Central memory CD8-positive, alpha-beta T cell (primary cell): ENCODE measurements at regions not wholly inside any gene's neighbourhood (a gene's known extent, or its start where the extent isn't known, plus 50 kb on each side); places are given as distances from the start of the nearest gene placed in this dataset.

Source experiments
- ATAC-seq: fragments of 150-1000 bp; cut with Tn5 transposase; replicated peaks from 2 replicates; pipeline ENCODE4 v1.10.0; 2022; ENCODE audit warnings: mild to moderate bottlenecking, moderate FRiP score, moderate number of reproducible peaks; ENCODE audit not compliant: poor library complexity, severe bottlenecking; ENCODE audit errors: extremely low read depth
- DNase-seq, 2 donors: peaks; one replicate each; pipeline ENCODE4 v3.0.0; 2021; ENCODE audit warnings: low spot score in 2 of 2
- H3K27ac Mint-ChIP-seq: one replicate; pipeline ENCODE4 v1.8.0; 2022; ENCODE audit warnings: low read depth, mild to moderate bottlenecking, moderate library complexity, mixed read lengths
- H3K27me3 Mint-ChIP-seq: one replicate; pipeline ENCODE4 v1.8.0; 2022; ENCODE audit warnings: mixed read lengths
- H3K36me3 Mint-ChIP-seq: one replicate; pipeline ENCODE4 v1.8.0; 2022; ENCODE audit warnings: mild to moderate bottlenecking, moderate library complexity, mixed read lengths; ENCODE audit not compliant: insufficient read depth
- H3K4me1 Mint-ChIP-seq: one replicate; pipeline ENCODE4 v1.8.0; 2022; ENCODE audit warnings: mixed read lengths
- H3K4me3 Mint-ChIP-seq: one replicate; pipeline ENCODE4 v1.8.0; 2022; ENCODE audit warnings: mild to moderate bottlenecking, moderate library complexity, mixed read lengths
- H3K9me3 Mint-ChIP-seq: one replicate; pipeline ENCODE4 v1.8.0; 2022; ENCODE audit warnings: mixed read lengths

- Mint-ChIP-seq H3K27me3 (peaks cover 13% of the 10 kb centered on the region), H3K36me3 (peaks cover 1% of the 10 kb centered on the region), H3K9me3 (no peaks in the 10 kb centered on the region), H3K4me1 (no peaks in the 10 kb centered on the region), H3K27ac (no peak overlapping the region), H3K4me3 (no peak overlapping the region)
- DNase-seq (no peak), ATAC-seq (no peak)
Observed at GRCh38 chr5:171617817-171618591, 167.6 kb upstream of the SMIM23 start.

DNA sequence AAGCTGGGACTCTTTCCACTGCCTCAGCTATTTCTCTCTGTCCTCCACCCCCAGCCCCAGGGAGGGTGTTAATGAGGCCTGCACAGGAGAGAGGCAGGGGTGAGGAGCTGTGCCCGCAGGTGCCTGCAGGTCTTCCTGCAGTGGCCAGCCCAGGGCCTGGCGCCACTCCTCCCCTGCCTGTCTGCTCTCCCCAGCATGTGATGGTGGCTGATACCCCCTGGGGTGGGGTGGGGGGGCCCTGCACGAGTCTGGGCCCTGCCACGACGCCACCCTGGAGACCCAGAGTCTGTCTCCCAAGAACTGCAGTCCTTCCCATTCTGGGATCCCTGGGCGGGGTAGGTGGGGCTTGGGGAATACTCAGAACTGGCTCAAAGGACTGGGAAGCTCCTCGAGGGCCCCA, 166.4 kb upstream of the SMIM23 start:
- no peaks in the 10 kb centered on the region for H3K4me1 Mint-ChIP-seq
- DNase-seq (no peak), ATAC-seq (no peak)
- peaks cover 1% of the 10 kb centered on the region for H3K36me3 Mint-ChIP-seq
- H3K4me3 Mint-ChIP-seq = no peak overlapping the region
- no peaks in the 10 kb centered on the region for H3K9me3 Mint-ChIP-seq
- peaks cover under 1% of the 10 kb centered on the region for H3K27me3 Mint-ChIP-seq
- no peak overlapping the region for H3K27ac Mint-ChIP-seq

DNA sequence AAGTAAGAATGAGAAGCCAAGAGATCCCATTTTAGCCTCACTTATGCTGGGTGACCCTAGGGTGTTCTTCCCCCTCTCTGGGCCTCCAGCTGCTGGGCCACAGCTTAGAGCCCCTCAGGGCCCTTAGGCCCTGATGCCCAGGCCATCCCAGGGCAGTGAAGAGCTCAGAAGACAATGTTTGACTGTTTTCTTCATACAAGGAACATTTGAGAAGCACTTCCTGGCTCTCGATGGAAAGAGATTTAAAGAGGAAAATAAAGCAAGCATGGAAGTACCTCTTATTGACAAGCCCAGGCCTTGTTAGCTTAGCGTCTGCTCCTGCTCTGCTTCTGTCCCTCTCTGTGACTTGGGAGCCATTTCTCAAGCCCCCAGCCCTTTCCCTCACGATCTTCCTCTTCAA, 165.9 kb upstream of the SMIM23 start:
- Mint-ChIP-seq H3K27ac (no peak overlapping the region), H3K36me3 (peaks cover 1% of the 10 kb centered on the region), H3K4me1 (no peaks in the 10 kb centered on the region), H3K27me3 (no peaks in the 10 kb centered on the region), H3K4me3 (no peak overlapping the region), H3K9me3 (no peaks in the 10 kb centered on the region)
- DNase-seq = no peak
- no peak for ATAC-seq

GRCh38 chr5:171622010-171622409, 163.6 kb upstream of the SMIM23 start:
- Mint-ChIP-seq H3K27ac (no peak overlapping the region), H3K9me3 (no peaks in the 10 kb centered on the region), H3K4me1 (no peaks in the 10 kb centered on the region), H3K27me3 (no peaks in the 10 kb centered on the region), H3K36me3 (peaks cover 1% of the 10 kb centered on the region), H3K4me3 (no peak overlapping the region)
- ATAC-seq = no peak
- DNase-seq = no peak

GRCh38 chr5:171623107-171623506, 162.5 kb upstream of the SMIM23 start:
- Mint-ChIP-seq H3K27ac (no peak overlapping the region), H3K27me3 (peaks cover 3% of the 10 kb centered on the region), H3K4me1 (no peaks in the 10 kb centered on the region), H3K4me3 (no peak overlapping the region), H3K36me3 (no peaks in the 10 kb centered on the region), H3K9me3 (no peaks in the 10 kb centered on the region)
- ATAC-seq (no peak), DNase-seq (no peak)

- H3K36me3 Mint-ChIP-seq = no peaks in the 10 kb centered on the region
- ATAC-seq (no peak), DNase-seq (no peak)
- H3K4me1 Mint-ChIP-seq = no peaks in the 10 kb centered on the region
- no peak overlapping the region for H3K27ac Mint-ChIP-seq
- no peak overlapping the region for H3K4me3 Mint-ChIP-seq
- H3K9me3 Mint-ChIP-seq = no peaks in the 10 kb centered on the region
- H3K27me3 Mint-ChIP-seq = peaks cover 8% of the 10 kb centered on the region
Observed at GRCh38 chr5:171623551-171624097, 162.0 kb upstream of the SMIM23 start.

DNA sequence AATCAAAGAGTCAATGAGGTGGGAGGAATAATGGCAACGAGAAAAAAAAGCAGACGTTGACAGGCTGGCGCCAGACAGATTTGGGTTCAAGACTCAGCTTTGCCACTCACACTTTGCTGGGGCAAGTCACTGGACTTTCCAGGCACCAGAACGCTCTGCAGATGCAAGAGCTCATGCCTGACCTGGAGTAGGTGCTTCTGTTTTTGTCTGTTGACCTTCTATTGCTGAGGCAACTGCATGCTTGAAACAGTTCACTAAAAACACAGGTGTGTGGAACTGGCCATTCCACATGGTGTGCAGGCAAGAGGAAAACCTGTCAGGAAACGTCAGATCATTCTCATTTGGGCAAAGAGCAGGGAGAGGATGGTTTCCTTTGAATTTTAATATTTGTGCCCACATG, 161.2 kb upstream of the SMIM23 start:
- Mint-ChIP-seq H3K36me3 (no peaks in the 10 kb centered on the region), H3K4me3 (no peak overlapping the region), H3K9me3 (no peaks in the 10 kb centered on the region), H3K27ac (no peak overlapping the region), H3K27me3 (peaks cover 16% of the 10 kb centered on the region), H3K4me1 (no peaks in the 10 kb centered on the region)
- ATAC-seq = no peak
- DNase-seq = no peak

DNA sequence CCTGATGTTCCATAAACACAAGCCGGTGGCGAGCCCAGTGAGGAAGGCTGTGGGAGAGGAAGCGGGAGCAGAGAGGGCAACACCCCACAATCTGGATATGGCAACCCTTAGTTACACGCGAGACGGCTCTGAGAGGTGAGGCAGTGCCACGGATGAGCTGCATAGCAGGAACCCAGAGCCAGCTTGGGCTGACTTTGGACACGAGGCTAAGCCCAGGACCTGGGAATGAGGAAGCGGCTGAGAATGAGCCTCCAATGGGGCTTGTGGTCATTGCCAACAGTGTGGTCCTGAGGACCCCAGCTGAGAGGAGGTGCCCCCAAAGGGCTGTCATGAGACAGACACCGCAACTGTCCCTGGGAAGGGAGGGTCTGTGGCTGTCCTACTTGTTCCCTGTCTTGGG, 160.0 kb upstream of the SMIM23 start:
- DNase-seq (no peak), ATAC-seq (no peak)
- Mint-ChIP-seq H3K36me3 (no peaks in the 10 kb centered on the region), H3K4me3 (no peak overlapping the region), H3K4me1 (no peaks in the 10 kb centered on the region), H3K27me3 (peaks cover 22% of the 10 kb centered on the region), H3K9me3 (no peaks in the 10 kb centered on the region), H3K27ac (no peak overlapping the region)

DNA sequence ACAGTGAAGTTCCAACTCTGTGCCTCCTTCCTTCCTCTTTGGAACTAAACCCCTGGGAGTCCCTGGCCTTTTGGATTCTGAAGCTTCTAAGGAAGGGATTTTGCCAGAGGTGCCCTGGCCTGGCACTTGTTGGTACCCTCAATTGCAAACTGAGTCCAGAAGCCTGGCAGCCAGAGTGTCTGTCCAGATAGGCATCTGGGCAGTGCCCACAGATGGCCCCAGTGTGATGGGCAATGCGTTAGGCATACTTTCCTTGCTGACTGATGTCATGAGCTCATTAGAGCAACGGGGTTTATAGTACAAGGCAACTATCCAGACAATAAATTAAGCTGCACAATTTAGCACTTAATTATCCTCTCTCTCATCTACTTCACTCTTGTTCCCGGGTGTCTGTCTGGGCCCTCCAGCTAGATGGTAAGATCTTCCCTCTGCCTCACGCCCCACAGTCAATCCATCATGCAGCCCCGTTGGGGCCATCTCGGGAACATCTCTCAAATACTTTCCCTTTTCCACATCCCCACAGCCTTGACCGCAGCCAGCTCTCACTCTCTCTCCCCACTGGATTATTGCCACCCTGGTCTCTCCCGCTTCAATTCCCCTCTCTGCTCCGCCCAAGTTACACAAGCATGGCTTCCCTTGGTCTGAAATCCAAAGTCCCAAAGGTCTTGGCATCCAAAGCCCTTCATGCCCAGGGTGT, 157.5 kb upstream of the SMIM23 start:
- Mint-ChIP-seq H3K36me3 (no peaks in the 10 kb centered on the region), H3K27ac (no peak overlapping the region), H3K4me1 (no peaks in the 10 kb centered on the region), H3K4me3 (no peak overlapping the region), H3K9me3 (no peaks in the 10 kb centered on the region), H3K27me3 (peaks cover 34% of the 10 kb centered on the region)
- ATAC-seq (no peak), DNase-seq (no peak)

GRCh38 chr5:171628633-171628974, 157.0 kb upstream of the SMIM23 start:
- Mint-ChIP-seq H3K27me3 (peaks cover 40% of the 10 kb centered on the region), H3K4me1 (no peaks in the 10 kb centered on the region), H3K36me3 (no peaks in the 10 kb centered on the region), H3K9me3 (no peaks in the 10 kb centered on the region), H3K27ac (no peak overlapping the region), H3K4me3 (no peak overlapping the region)
- no peak for DNase-seq
- ATAC-seq = no peak

DNA sequence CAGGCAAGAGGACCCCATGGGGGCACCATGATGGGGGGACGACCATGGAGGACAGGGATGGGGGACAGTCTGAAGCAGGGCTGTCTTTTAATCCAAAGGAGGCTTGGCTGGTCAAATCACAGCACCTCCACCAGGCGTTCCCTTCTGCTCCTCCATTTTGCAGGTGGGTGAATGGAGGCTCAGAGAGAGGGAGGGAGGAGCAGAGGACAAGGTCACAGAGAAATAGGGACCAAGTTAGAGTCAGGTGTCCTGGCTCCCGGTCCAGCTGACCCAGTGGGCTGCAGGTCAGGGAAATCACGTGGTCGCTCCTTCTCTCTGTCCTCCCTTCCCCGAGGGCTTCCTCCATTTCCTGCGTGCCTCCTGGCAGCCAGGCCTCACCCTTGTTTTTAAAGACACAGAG, 156.4 kb upstream of the SMIM23 start:
- Mint-ChIP-seq H3K9me3 (no peaks in the 10 kb centered on the region), H3K4me1 (no peaks in the 10 kb centered on the region), H3K27me3 (peaks cover 46% of the 10 kb centered on the region), H3K4me3 (no peak overlapping the region), H3K36me3 (no peaks in the 10 kb centered on the region), H3K27ac (no peak overlapping the region)
- ATAC-seq (no peak), DNase-seq (no peak)

DNA sequence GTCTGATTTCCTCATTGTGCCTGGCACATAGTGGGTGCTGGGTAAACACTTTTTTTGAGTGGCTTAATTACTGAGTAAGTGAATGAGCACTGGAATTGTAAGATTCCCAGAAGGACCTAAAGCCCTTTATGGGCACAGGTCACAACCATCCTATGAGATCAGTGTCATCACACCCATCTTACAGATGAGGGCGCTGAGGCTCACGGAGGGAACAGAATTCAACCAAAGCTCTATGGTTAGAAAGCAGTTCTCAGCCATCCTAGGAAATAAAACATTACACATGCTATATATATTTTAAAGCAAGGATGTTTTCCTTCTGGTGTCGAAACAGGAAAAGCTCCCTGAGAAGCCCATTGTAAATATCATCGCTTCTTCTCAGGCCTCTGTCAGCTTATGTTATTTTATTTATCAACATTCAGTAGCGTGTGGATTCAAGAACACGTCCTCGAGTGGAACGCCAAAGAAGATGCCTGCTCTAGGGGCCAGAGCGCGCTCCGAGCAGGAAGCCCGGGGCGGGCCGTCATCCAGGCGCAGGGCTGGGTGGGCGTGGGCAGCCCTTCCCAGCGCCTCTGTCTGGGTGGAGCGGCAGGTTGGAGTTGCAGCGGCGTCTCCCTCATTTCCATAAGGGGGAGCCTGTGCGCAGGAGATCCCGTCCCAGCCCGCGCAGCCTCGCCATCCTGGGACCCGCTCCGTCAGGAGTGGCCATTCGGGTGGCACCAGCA, 155.8 kb upstream of the SMIM23 start:
- DNase-seq = no peak
- H3K4me3 Mint-ChIP-seq = no peak overlapping the region
- no peak overlapping the region for H3K27ac Mint-ChIP-seq
- no peaks in the 10 kb centered on the region for H3K36me3 Mint-ChIP-seq
- H3K27me3 Mint-ChIP-seq = peaks cover 51% of the 10 kb centered on the region
- no peak for ATAC-seq
- no peaks in the 10 kb centered on the region for H3K9me3 Mint-ChIP-seq
- no peaks in the 10 kb centered on the region for H3K4me1 Mint-ChIP-seq
